Astrocyte (in vitro differentiated cells and primary cell): ENCODE measurements at regions not wholly inside any gene's neighbourhood (a gene's known extent, or its start where the extent isn't known, plus 50 kb on each side); places are given as distances from the start of the nearest gene placed in this dataset.

Experiments
- CTCF ChIP-seq: IDR thresholded peaks from 2 replicates; pipeline ENCODE4 v1.5.1; 2011; ENCODE audit warnings: low read depth, mild to moderate bottlenecking, inconsistent platforms, low read length, moderate library complexity; ENCODE audit not compliant: insufficient read depth
- EZH2 ChIP-seq: IDR thresholded peaks from 2 replicates; pipeline ENCODE4 v1.6.1; 2012; ENCODE audit warnings: mild to moderate bottlenecking, low read length, inconsistent platforms; ENCODE audit not compliant: insufficient read depth

- TF ChIP-seq CTCF: no peak
- TF ChIP-seq EZH2: no peak
Observed at GRCh38 chr22:48121984-48122383, 1359.5 kb downstream of the TBC1D22A start.
